ENCODE measurements at regions not wholly inside any gene's neighbourhood (a gene's known extent, or its start where the extent isn't known, plus 50 kb on each side); places are given as distances from the start of the nearest gene placed in this dataset.

DNA sequence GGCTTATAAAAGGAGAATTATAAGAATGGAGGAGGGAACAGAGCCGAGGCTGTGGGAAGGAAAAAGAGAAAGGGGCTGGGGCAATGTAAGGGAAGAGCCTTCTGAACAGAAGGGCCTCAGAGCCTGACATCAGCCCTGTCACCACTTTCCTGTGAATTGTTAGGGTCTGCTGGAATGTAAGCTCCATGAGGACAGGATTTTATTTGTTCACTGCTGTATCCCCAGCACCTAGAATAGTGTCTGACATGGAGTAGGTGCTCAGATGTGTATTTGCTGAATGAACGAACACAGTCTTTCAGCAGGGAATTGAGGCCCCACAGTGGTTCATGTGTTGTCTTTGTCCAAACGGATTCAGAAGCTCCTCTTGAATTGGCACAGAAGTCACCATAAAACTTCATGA is 251.5 kb downstream of the OPA1 start:
- Histone ChIP-seq H3K9me3 (ENCODE audit: control insufficient read depth, low read depth, low read length) (no peaks in the 10 kb centered on the region), H2BK15ac (ENCODE audit: low read depth, low read length) (no peak overlapping the region), H4K91ac (ENCODE audit: insufficient read length, low read depth, low read length) (no peak overlapping the region), H4K5ac (ENCODE audit: insufficient read length, low read depth, low read length) (no peak overlapping the region), H3K18ac (ENCODE audit: insufficient read length, low read depth, low read length) (no peak overlapping the region), H2BK20ac (ENCODE audit: low read depth, low read length, poor library complexity, severe bottlenecking) (no peak overlapping the region), H3K27me3 (ENCODE audit: insufficient read depth, low read length) (no peaks in the 10 kb centered on the region), H2BK12ac (ENCODE audit: insufficient read length, low read depth, low read length) (no peak overlapping the region), H2BK120ac (ENCODE audit: low read depth, low read length, poor library complexity, severe bottlenecking) (no peak overlapping the region), H3T11ph (ENCODE audit: low read length) (no peak overlapping the region), H3K79me1 (ENCODE audit: insufficient read depth, low read depth, low read length, poor library complexity, severe bottlenecking) (no peaks in the 10 kb centered on the region), H2AK5ac (ENCODE audit: insufficient read length, low read length) (no peak overlapping the region), H2AFZ (ENCODE audit: low read length) (no peak overlapping the region), H3K14ac (ENCODE audit: insufficient read depth, low read length) (no peak overlapping the region), H4K20me1 (ENCODE audit: control insufficient read depth, insufficient read depth, insufficient read length) (no peaks in the 10 kb centered on the region), H3K23ac (ENCODE audit: insufficient read length, low read depth, low read length) (no peak overlapping the region), H3K4me1 (ENCODE audit: insufficient read depth, low read length) (no peaks in the 10 kb centered on the region), H3K23me2 (ENCODE audit: insufficient read length, low read depth, low read length, poor library complexity, severe bottlenecking) (no peaks in the 10 kb centered on the region), H3K56ac (ENCODE audit: insufficient read length, low read depth, low read length) (no peak overlapping the region), H2BK5ac (ENCODE audit: insufficient read length, low read length) (no peak overlapping the region), H3K79me2 (ENCODE audit: insufficient read depth, low read length) (no peaks in the 10 kb centered on the region), H3K4ac (ENCODE audit: low read depth, low read length) (no peak overlapping the region), H3K27ac (ENCODE audit: insufficient read length, low read depth, low read length) (no peak overlapping the region), H3K9ac (ENCODE audit: extremely low read depth, insufficient read length, low read length) (no peak overlapping the region), H3K4me2 (ENCODE audit: insufficient read depth, insufficient read length, low read length) (no peak overlapping the region), H4K8ac (replicated peaks; ENCODE audit: insufficient read length, low read depth, low read length) (no peak overlapping the region)
- Mint-ChIP-seq H3K4me1 (peaks cover 10 to 25% of the 10 kb centered on the region in 2 experiments), H3K27ac (no peak overlapping the region), H3K4me3 (no peak overlapping the region), H3K36me3 (ENCODE audit: insufficient read depth in 1 of 3, low read depth in 3 of 3) (no peaks in the 10 kb centered on the region; a peak in 1 of 7 replicates), H3K27me3 (ENCODE audit: low read depth) (peaks cover 29% of the 10 kb centered on the region), H3K9me3 (peaks cover 0 to 6% of the 10 kb centered on the region in 2 experiments; a peak in 2 of 5 replicates)
- no peak for DNase-seq
- TF ChIP-seq, protein P1, sequence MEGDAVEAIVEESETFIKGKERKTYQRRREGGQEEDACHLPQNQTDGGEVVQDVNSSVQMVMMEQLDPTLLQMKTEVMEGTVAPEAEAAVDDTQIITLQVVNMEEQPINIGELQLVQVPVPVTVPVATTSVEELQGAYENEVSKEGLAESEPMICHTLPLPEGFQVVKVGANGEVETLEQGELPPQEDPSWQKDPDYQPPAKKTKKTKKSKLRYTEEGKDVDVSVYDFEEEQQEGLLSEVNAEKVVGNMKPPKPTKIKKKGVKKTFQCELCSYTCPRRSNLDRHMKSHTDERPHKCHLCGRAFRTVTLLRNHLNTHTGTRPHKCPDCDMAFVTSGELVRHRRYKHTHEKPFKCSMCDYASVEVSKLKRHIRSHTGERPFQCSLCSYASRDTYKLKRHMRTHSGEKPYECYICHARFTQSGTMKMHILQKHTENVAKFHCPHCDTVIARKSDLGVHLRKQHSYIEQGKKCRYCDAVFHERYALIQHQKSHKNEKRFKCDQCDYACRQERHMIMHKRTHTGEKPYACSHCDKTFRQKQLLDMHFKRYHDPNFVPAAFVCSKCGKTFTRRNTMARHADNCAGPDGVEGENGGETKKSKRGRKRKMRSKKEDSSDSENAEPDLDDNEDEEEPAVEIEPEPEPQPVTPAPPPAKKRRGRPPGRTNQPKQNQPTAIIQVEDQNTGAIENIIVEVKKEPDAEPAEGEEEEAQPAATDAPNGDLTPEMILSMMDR (conservative IDR thresholded peaks at IDR 0.05) = no peak
- no CpG with 5 or more reads among the region's 3 CpGs for WGBS (ENCODE audit: extremely low coverage, insufficient read length, low lambda C conversion rate)

All from H9 (cell line).